AG04450 (cell line): ENCODE measurements at regions not wholly inside any gene's neighbourhood (a gene's known extent, or its start where the extent isn't known, plus 50 kb on each side); places are given as distances from the start of the nearest gene placed in this dataset.

Experiments used
- CTCF ChIA-PET: fragments of 300-600, 350-600 bp; formaldehyde crosslinking; extraction: SDS; loops from one replicate; lab custom pipeline; 2022; ENCODE audit warnings: antibody characterized with exemption, inconsistent platforms; lab: Charles Lee
- POLR2A ChIA-PET: fragments of 350-600 bp; formaldehyde crosslinking; extraction: SDS; loops from one replicate; lab custom pipeline; 2021; ENCODE audit warnings: antibody characterized with exemption, inconsistent platforms; lab: Yijun Ruan, JAX
- DNase-seq: peaks from one replicate; pipeline ENCODE4 v3.0.0-alpha.2; 2011; ENCODE audit warnings: low read depth, low spot score
- H3K27ac ChIP-seq: one replicate; pipeline ENCODE4 v1.5.1; 2012; ENCODE audit warnings: low read depth, low read length, control low read depth
- H3K27me3 ChIP-seq: one replicate; pipeline ENCODE4 v1.6.0; 2012; ENCODE audit warnings: low read length; ENCODE audit not compliant: control insufficient read depth, insufficient read depth
- H3K4me3 ChIP-seq: 2 replicates; pipeline ENCODE4 v1.5.1; 2011; ENCODE audit warnings: mild to moderate bottlenecking, low read depth, low read length, control low read depth
- H3K9me3 ChIP-seq: 2 replicates; pipeline ENCODE4 v1.5.1; 2012; ENCODE audit warnings: low read length; ENCODE audit not compliant: control insufficient read depth, insufficient read depth
- TF ChIP-seq, protein P1 (sequence below): IDR thresholded peaks from 2 replicates; pipeline ENCODE4 v1.5.1; 2011; ENCODE audit warnings: low read depth, low read length, control low read depth, inconsistent platforms

DNA sequence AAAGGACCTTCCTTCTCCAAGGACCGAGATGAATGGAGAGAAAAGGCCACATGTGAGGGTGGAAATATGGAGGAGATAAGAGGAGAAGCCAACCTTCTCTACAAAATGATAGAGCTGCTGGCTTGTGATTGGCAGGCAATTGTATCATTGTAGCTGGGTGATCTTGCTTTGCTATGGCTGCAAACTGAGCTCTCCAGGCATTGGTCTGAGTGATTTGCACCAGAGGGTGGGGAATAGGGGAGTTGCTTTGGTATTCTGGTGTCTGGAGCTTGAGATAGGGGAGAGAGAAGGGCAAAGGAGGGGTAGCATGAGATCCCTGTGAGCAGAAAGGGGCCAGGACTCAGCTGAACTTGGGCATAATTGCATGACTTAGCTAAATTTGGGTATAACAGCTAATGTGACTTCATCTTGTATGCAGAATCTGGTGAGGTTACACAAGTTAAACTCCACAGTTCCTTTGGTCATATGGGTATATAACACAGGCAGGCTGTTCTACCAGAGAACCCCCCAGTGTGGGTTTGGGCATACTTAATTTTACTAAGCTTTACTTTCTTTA, 72.0 kb downstream of the FOS start:
- Histone ChIP-seq H3K9me3 (no peaks in the 10 kb centered on the region; the same call in 1 of the 2 replicates), H3K27me3 (peaks cover 31% of the 10 kb centered on the region), H3K27ac (no peak overlapping the region), H3K4me3 (no peak overlapping the region)
- DNase-seq, result no peak
- POLR2A ChIA-PET, result no interaction called here
- CTCF ChIA-PET, result interaction anchor here (0.8 kb wide), 1 partner anchor 138 kb away, joined by 3 read pairs; no protein-coding TSS in a partner anchor
- TF ChIP-seq, protein P1, sequence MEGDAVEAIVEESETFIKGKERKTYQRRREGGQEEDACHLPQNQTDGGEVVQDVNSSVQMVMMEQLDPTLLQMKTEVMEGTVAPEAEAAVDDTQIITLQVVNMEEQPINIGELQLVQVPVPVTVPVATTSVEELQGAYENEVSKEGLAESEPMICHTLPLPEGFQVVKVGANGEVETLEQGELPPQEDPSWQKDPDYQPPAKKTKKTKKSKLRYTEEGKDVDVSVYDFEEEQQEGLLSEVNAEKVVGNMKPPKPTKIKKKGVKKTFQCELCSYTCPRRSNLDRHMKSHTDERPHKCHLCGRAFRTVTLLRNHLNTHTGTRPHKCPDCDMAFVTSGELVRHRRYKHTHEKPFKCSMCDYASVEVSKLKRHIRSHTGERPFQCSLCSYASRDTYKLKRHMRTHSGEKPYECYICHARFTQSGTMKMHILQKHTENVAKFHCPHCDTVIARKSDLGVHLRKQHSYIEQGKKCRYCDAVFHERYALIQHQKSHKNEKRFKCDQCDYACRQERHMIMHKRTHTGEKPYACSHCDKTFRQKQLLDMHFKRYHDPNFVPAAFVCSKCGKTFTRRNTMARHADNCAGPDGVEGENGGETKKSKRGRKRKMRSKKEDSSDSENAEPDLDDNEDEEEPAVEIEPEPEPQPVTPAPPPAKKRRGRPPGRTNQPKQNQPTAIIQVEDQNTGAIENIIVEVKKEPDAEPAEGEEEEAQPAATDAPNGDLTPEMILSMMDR, result no peak

DNA sequence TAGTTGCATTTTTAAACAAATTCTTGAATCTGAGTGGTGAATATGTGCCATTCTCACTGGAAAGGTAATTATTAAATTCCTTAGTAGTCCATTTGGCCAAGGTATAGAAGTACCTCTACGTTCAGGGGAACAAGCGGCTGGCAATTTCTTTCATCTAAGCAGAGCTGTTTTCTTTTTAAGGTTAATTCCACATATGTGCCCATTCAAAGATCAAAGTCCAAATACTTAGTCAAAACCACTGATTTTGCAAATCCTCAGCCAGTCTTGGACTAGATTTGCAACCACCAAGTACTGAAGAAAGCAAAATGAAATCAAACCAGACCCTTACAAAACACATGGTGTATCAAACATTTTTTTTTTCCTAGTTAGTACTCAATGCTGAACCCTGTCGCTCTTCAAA, 68.7 kb upstream of the JDP2 start:
- CTCF ChIA-PET, result no interaction called here
- H3K27me3 ChIP-seq, result peaks cover 19% of the 10 kb centered on the region
- DNase-seq, result no peak
- POLR2A ChIA-PET, result no interaction called here
- H3K4me3 ChIP-seq, result no peak overlapping the region
- H3K9me3 ChIP-seq, result no peaks in the 10 kb centered on the region
- no peak overlapping the region for H3K27ac ChIP-seq
- TF ChIP-seq, protein P1, result no peak

DNA sequence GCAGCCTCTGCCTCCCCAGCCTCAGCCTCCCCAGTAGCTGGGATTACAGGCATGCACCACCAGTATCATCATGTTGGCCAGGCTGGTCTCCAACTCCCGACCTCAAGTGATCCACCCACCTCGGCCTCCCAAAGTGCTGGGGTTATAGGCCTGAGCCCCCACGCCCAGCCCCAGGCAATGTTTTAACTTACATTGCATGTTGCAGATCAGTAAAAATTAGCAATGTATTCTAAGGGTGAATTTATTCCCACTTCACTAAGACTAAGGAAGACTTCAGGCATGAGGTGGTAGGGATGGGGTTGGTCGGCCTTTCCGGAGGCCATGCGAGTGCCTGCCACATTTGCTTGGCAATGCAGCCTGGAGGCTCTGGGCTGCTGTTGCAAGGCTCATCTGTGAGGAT, 66.8 kb upstream of the JDP2 start:
- DNase-seq, result no peak
- ChIA-PET CTCF (interaction anchor here (0.7 kb wide), 1 partner anchor 128 kb away, joined by 3 read pairs; no protein-coding TSS in a partner anchor), POLR2A (no interaction called here)

DNA sequence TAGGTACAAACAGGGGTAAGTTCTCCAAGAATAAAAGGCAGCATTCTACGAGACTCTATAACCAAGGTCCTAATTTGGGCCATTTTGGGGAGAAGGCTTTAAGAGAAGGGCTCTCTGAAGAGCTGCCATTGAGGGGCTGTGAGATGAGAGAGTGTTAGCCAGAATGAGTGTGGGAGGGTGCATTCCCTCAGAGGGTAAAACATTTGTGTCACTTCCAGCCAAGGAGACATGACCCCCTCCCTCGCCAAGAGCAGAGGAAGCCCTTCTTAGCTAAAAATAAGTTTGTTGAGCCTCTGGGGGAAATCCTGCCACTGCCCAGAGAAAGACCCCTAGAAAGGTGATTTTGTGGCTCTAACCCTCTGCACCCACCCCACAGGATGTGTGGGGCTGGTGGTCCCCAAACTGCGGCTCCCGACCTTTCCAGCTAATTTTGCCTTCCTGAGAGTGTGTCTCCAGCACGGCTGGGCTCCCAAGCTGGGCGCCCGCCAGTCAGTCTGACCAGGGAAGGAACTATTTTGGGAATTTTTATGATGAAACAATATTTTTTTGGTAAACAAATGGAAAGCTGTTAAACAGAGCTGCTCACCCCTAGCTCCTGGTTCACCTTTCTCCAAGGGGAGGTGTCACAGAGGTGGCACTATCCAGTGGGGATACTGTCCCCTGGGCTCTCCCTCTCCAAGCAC, 65.9 kb upstream of the JDP2 start:
- peaks cover 40% of the 10 kb centered on the region for H3K27me3 ChIP-seq
- ChIA-PET POLR2A (interaction anchor here (0.6 kb wide), 1 partner anchor 655 kb away, joined by 7 read pairs; no protein-coding TSS in a partner anchor), CTCF (interaction anchor here (1.1 kb wide), 1 partner anchor 127 kb away, joined by 3 read pairs; no protein-coding TSS in a partner anchor)
- H3K9me3 ChIP-seq, result no peaks in the 10 kb centered on the region
- H3K4me3 ChIP-seq, result no peak overlapping the region
- no peak for DNase-seq
- H3K27ac ChIP-seq, result no peak overlapping the region
- TF ChIP-seq, protein P1, result no peak

More for the DNA sequence above, 66.8 kb upstream of the JDP2 start:
- no peaks in the 10 kb centered on the region for H3K9me3 ChIP-seq
- H3K27ac ChIP-seq, result no peak overlapping the region
- H3K27me3 ChIP-seq, result peaks cover 36% of the 10 kb centered on the region
- no peak overlapping the region for H3K4me3 ChIP-seq
- TF ChIP-seq, protein P1, result no peak

DNA sequence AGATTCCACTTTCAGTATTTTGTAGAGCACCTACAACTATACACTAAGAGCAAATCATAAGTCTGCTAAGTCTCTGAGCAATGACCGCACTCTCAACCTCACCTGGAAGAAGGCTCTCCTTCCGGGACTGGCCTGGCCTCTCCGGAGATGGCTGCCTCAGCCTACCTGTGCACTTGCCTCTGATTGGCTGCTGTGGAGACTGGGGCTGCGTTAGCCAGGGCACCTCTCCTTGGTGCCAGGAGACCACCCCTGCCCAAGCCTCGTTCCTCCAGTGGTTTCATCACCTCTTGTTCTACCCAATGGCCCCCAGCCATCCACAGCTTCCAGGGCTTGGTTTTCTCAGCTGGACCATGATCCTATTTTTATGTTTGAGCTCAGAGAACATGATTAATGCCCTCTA, 64.7 kb upstream of the JDP2 start:
- no peaks in the 10 kb centered on the region for H3K9me3 ChIP-seq
- TF ChIP-seq, protein P1, result no peak
- H3K27me3 ChIP-seq, result peaks cover 45% of the 10 kb centered on the region
- ChIA-PET POLR2A (no interaction called here), CTCF (interaction anchor here (1.4 kb wide), 1 partner anchor 198 kb away, joined by 5 read pairs; no protein-coding TSS in a partner anchor)
- H3K27ac ChIP-seq, result no peak overlapping the region
- no peak for DNase-seq
- no peak overlapping the region for H3K4me3 ChIP-seq
